Renal cortical epithelial cell (primary cell): ENCODE measurements at regions not wholly inside any gene's neighbourhood (a gene's known extent, or its start where the extent isn't known, plus 50 kb on each side); places are given as distances from the start of the nearest gene placed in this dataset.

Source experiments
- DNase-seq: peaks from one replicate; pipeline ENCODE4 v3.0.0-alpha.2; 2011; ENCODE audit warnings: low read depth

DNA sequence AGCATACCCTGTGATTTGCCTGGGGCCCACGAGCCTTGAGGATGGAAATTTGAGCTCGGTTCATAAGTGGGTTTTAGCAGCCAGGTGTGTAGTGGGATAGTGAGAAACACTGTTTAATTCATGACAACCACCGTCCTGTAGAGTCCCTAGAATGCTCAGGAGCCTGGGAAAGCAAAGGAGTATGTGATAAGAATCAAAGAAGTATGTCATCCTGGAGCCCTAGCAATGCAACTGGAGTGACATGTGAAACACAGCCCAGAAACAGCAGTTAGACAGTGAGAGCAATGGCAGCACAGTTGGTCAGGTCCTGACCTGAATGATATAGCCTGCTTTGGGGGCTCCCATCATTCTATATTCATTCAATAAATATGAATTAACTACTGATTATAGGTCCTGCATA lies 161.2 kb upstream of the ECI2 start:
- no peak for DNase-seq

GRCh38 chr6:4295783-4296155 lies 160.4 kb upstream of the ECI2 start:
- DNase-seq: no peak

DNA sequence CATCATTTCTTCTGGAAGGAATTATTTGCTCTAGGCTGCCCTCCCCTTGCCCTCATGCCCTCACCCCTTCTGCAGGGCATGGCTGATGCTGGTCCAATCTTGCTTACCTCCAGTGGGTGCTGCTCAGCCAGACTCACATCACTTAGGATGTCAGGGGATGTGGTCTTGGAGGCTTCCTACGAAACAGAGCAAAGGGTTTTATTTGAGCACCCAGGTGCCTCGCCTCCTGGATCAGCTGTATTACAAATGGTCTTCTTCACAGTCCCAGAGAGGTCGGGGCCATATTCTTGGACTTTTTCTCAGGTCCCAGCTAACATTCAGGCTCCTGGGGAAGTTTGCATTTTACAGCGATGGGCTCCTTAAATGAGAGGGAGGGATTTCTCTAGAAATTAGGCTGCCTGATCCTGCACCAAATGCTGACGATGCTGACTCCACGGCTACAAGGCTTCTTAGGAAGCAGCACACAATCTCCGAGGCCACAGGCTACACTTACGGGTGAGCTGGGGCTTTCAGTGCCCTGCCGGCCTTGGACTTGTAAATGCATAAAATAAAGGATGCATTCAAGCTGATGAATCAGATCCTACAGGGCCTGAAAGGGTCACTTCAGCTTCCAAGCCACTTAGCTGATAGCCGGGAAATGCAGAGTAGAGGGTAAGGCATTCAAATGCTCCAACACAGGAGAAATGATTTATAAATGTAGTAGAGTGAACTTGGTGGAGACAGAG lies 159.8 kb upstream of the ECI2 start:
- no peak for DNase-seq

GRCh38 chr6:4294636-4295035 lies 159.3 kb upstream of the ECI2 start:
- DNase-seq: no peak

GRCh38 chr6:4291453-4292403 lies 156.4 kb upstream of the ECI2 start:
- DNase-seq: peak; percentile 41

DNA sequence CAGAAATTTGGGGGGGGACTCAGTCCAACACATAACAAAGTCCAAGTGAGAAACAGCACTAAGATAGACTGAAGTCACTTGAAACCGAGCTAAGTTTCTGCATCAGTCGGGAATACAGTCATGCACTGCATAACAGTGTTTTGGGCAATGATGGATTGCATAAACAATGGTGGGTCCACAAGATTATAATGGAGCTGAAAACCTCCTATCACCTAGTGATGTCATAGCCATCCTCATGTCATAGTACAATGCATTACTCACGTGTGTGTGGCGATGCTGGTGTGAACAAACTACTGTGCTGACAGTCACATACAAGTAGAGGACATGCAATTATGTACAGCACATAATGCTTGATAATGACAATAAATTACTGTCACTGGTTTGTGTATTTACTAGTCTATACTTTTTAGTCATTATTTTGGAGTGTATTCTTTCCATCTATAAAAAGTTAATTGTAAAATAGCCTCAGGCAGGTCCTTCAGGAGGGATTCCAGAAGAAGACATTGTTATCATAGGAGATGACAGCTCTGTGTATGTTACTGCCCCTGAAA lies 154.5 kb upstream of the ECI2 start:
- no peak for DNase-seq

DNA sequence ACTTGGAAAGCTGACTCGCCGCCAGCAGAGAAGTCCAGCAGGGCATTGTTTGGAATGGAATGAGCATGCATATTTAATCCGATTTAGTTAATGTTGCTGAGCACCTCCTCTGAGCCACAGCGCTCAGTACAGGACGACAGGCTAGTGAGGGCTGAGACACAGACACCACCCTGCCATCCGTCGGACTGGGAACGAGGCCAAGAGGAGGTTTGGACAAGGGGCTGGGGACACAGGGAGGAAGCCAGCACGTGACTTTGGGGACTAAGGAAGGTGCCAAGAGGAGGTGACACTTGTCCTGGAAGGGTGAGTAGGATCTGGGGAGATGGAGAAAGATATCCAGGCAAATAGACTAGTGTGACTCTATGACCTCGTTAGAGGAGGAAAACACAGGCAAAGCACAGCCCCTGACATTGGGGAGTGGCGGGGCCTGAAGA lies 152.5 kb upstream of the ECI2 start:
- DNase-seq: no peak

DNA sequence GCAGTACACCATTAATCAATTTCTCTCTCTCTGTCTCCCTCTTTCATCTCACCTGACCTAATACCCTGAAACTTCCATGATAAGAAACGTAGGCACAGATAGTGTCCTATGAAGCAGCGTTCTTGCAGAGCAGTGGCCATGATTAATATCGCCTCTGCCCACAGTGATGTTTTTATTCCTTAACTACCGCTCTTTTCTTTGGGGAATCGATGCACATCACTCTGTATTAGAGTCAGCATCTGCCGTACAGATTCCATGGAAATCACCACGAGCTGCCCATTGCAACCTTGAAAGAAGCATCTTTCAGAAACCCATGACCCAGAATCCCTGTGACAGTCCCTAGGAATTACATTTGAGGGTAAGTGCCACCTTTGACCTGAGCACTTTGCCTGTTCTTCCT lies 152.0 kb upstream of the ECI2 start:
- DNase-seq: no peak

- no peak for DNase-seq
Observed at GRCh38 chr6:4282926-4283325, 147.6 kb upstream of the ECI2 start.

GRCh38 chr6:4281341-4282293 lies 146.2 kb upstream of the ECI2 start:
- peak; percentile 71 for DNase-seq

DNA sequence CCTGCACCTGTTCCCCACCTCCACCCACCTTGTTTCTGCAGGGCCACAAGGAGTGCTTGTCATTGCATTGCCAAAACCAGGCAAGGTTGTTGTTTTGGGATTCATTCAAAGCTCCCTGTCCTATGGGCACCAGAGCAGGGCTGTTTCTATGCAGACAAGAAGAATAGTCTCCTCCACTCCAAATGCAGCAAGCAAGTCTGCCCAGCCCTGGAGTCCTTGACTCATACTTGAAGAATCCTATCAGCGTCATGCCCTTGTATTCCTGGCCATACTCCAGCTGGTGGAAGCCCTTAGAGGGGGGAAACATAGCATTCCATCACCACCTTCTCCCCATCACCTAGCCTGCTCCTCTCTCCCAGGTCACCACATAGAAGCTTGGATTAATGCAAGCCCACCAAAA lies 145.3 kb upstream of the ECI2 start:
- peak; percentile 88 for DNase-seq

DNA sequence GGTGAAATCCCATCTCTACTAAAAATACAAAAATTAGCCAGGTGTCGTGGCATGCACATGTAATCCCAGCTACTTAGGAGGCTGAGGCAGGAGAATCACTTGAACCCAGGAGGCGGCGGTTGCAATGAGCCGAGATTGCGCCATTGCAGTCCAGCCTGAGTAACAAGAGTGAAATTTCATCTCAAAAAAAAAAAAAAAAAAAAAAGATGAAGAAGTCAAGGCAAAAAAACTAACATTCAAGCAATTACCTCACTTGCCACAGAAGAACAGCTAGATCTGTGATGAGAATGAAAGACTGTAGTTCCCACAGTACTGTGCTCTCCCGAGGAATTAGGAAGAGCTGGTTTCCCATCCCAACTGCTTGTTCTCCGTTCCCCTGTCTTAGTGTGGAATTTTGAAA lies 144.7 kb upstream of the ECI2 start:
- no peak for DNase-seq

DNA sequence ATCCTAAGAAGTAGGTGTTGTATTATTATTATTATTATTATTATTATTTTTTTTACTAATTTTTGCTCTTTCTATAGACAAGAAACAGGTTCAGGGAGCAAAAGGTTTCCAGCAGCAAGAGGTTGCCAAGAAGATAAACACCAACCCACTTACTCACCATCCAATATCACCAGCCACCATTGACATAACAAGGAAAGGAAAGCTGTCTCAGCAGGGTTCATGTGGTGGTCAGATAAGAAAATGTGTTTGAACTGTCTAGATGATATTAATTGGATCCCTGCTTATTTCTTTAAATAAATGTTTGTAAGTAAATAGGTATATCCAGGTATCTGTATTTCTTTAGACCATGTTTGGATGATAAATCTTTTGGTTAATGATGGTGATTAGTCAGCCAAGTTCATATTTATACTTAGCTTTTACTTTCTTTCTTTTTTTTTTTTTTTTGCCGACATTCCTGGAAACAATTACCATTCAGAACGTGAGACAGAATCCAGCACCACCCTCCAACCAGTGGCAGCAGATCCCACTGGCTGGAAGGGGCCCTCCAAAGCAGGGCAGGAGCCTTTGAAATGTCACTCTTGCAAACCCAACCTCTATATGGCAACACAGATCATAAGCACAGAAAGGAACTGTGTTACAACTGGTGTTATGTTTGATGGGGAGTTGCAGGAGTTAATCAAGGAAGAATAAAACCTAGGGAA lies 139.2 kb upstream of the ECI2 start:
- DNase-seq: no peak

DNA sequence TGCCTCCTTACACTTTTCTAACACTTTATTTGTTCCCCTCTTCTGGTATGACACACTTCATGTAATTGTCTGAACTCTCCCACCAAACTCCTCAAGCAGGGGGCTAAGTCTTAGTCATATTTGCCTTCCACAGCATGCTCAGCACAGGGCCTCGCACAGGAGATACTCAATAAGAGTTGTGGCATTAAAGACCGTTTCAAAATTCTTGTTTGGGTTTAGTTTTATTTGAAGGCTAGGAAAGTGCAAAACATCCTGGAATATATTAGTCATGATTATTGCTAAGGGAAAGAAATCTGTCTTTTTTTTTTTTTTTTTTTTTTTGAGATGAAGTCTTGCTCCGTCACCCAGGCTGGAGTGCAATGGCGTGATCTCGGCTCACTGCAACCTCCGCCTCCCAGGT lies 137.6 kb upstream of the ECI2 start:
- no peak for DNase-seq

- no peak for DNase-seq
Observed at GRCh38 chr6:4271761-4272470, 136.5 kb upstream of the ECI2 start.

DNA sequence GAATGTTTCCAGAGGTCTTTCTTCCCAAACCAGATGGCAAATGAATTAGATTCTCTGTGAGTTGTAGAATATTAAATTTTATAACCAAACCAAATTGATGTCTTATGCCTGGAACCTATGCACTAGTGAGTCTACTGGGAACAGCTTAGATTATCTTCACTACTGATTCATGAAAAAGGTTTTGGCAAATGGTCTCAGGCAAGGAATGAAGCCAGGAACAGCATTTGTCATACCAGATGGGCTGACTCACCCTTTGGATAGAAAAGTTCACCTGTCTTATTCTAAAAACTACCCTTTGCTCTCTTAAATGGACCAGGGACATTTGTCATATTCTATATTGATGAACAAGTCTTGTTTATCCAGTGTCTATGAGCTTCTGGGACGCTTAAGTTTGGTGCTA lies 135.4 kb upstream of the ECI2 start:
- peak; percentile 27 for DNase-seq

- DNase-seq: no peak
Observed at GRCh38 chr6:4270001-4270400, 134.6 kb upstream of the ECI2 start.

DNA sequence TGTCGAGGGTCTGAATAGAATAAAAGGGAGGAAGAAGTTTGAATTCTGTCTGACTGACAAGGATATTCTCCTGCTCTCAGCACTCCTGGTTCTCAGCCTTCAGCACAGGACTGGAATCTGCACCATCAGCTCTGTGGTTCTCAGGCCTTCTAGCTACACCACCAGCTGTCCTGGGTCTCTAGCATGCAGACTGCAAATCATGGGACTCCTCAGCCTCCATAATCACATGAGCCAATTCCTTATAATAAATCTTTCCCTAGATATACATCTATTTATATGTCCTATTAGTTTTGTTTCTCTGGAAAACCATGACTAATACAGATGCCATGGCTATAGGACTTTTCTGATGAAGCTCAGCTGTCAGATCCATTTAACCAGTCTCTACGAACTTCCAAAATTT lies 132.8 kb upstream of the ECI2 start:
- no peak for DNase-seq

DNA sequence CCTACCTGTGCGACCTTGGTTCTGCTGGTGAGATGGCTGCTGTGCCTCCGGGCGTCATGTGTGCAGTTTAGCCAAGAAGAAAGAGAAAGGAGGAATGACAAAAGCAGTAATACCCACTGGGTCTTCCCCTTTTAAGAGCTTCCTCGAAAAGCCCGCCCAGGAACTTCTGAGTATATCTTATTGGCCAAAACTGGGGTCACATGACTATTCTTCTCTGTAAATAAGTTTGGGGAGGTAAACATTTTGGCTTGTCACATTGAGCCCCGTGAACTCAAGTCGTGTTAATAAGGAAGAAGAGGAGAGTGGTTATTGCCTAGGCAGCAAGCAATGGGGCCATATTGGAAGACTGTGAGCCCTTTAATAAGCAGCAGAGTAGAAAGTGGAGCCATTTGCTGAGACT lies 130.4 kb upstream of the ECI2 start:
- no peak for DNase-seq

DNA sequence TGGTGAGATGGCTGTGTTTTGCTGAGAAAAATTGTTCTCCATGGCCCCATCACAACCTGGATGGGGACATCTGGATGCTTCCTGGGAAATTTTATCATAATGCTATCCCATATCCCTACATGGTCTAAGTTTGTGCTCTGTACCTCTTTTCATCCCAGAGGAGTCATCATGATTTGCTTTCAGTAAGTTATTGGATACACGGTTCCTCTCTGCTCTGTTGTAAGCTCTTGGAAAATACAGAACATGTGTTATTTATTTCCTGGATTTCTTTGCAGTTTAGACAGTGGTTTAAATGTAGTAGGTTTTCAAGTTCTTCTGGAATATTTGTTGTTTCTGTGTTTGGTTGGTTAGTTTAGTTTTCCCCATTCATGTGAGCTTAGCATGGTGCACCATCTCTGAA lies 129.2 kb upstream of the ECI2 start:
- no peak for DNase-seq
